Caco-2 (cell line): ENCODE measurements at regions not wholly inside any gene's neighbourhood (a gene's known extent, or its start where the extent isn't known, plus 50 kb on each side); places are given as distances from the start of the nearest gene placed in this dataset.

ENCODE experiments used
- BruUV-seq: library from RNA; stranded (reverse); fragments of 400-500 nt; replicated peaks from 2 replicates; lab custom pipeline; 2021; lab: Mats Ljungman, UMichigan
- CTCF ChIA-PET: fragments of 300-600 bp; sonication (Branson Sonifier 250); formaldehyde crosslinking; loops from one replicate; lab custom pipeline; 2022; ENCODE audit warnings: antibody characterized with exemption; lab: Charles Lee
- POLR2A ChIA-PET: fragments of 300-600 bp; sonication (Branson Sonifier 250); formaldehyde crosslinking; loops from one replicate; lab custom pipeline; 2022; ENCODE audit warnings: antibody characterized with exemption; lab: Charles Lee
- DNase-seq, 2 experiments: peaks; one replicate each; pipeline versions ENCODE4 v3.0.0 to v3.0.0-alpha.2; 2020 to 2022
- H3K27me3 ChIP-seq: replicated peaks from 2 replicates; pipeline ENCODE4 v1.6.0; 2011; ENCODE audit warnings: low read length; ENCODE audit not compliant: control insufficient read depth, insufficient read depth
- H3K36me3 ChIP-seq: 2 replicates; pipeline ENCODE4 v1.5.1; 2011; ENCODE audit warnings: low read length; ENCODE audit not compliant: control insufficient read depth, insufficient read depth
- H3K4me1 ChIP-seq: fragments of 250-450 bp; sonication (Bioruptor Pico); 2 replicates; pipeline ENCODE4 v1.5.1; 2020; ENCODE audit warnings: mild to moderate bottlenecking
- H3K4me3 ChIP-seq: 2 replicates; pipeline ENCODE4 v1.5.1; 2011; ENCODE audit warnings: low read depth, mild to moderate bottlenecking, control low read depth, low read length
- H3K9me3 ChIP-seq: fragments of 250-450 bp; sonication (Bioruptor Pico); 2 replicates; pipeline ENCODE4 v1.5.1; 2020; ENCODE audit warnings: mild to moderate bottlenecking, moderate library complexity
- H3K27ac Mint-ChIP-seq: one replicate; pipeline ENCODE4 v1.8.0; 2022; ENCODE audit warnings: mixed read lengths; ENCODE audit not compliant: unreplicated experiment
- H3K27me3 Mint-ChIP-seq: one replicate; pipeline ENCODE4 v1.8.0; 2022; ENCODE audit warnings: mixed read lengths; ENCODE audit not compliant: insufficient read depth, unreplicated experiment
- H3K36me3 Mint-ChIP-seq: one replicate; pipeline ENCODE4 v1.8.0; 2022; ENCODE audit warnings: mild to moderate bottlenecking, mixed read lengths; ENCODE audit not compliant: insufficient read depth, unreplicated experiment
- H3K4me1 Mint-ChIP-seq: one replicate; pipeline ENCODE4 v1.8.0; 2022; ENCODE audit warnings: low read depth, mixed read lengths; ENCODE audit not compliant: unreplicated experiment
- H3K4me3 Mint-ChIP-seq: one replicate; pipeline ENCODE4 v1.8.0; 2022; ENCODE audit warnings: mild to moderate bottlenecking, moderate library complexity, mixed read lengths; ENCODE audit not compliant: unreplicated experiment
- H3K9me3 Mint-ChIP-seq: one replicate; pipeline ENCODE4 v1.8.0; 2022; ENCODE audit warnings: mixed read lengths; ENCODE audit not compliant: unreplicated experiment
- intact Hi-C: fragments of 100-400 bp; cut with micrococcal nuclease; formaldehyde crosslinking; loops from one replicate; pipeline ENCODE4 v1.10.0; 2022; ENCODE audit not compliant: unreplicated experiment
- TF ChIP-seq, protein P1 (sequence below), 2 experiments: fragments of 200-600 bp in 1 of 2; IDR thresholded peaks; 1 replicate in 1 of 2; 2 replicates in 1 of 2; pipeline versions ENCODE4 v1.5.1 to v1.8.0; 2011 to 2022; ENCODE audit warnings: antibody characterized with exemption in 1 of 2, control low read depth in 1 of 2, inconsistent platforms in 1 of 2, low read depth in 1 of 2, low read length in 1 of 2, mild to moderate bottlenecking in 1 of 2, moderate library complexity in 1 of 2; ENCODE audit not compliant: insufficient read depth in 1 of 2, severe bottlenecking in 1 of 2, unreplicated experiment in 1 of 2

- no peaks in the 10 kb centered on the region for H3K4me1 Mint-ChIP-seq
- H3K27ac Mint-ChIP-seq, result no peak overlapping the region
- H3K4me1 ChIP-seq, result no peaks in the 10 kb centered on the region
- CTCF ChIA-PET, result interaction anchor here (0.6 kb wide), 1 partner anchor 66 kb away, joined by 3 read pairs; no protein-coding TSS in a partner anchor
- H3K36me3 Mint-ChIP-seq, result no peaks in the 10 kb centered on the region
- H3K4me3 ChIP-seq, result no peak overlapping the region
- H3K9me3 ChIP-seq, result no peaks in the 10 kb centered on the region
- no TSS peak for BruUV-seq
- H3K9me3 Mint-ChIP-seq, result no peaks in the 10 kb centered on the region
- TF ChIP-seq, protein P1, sequence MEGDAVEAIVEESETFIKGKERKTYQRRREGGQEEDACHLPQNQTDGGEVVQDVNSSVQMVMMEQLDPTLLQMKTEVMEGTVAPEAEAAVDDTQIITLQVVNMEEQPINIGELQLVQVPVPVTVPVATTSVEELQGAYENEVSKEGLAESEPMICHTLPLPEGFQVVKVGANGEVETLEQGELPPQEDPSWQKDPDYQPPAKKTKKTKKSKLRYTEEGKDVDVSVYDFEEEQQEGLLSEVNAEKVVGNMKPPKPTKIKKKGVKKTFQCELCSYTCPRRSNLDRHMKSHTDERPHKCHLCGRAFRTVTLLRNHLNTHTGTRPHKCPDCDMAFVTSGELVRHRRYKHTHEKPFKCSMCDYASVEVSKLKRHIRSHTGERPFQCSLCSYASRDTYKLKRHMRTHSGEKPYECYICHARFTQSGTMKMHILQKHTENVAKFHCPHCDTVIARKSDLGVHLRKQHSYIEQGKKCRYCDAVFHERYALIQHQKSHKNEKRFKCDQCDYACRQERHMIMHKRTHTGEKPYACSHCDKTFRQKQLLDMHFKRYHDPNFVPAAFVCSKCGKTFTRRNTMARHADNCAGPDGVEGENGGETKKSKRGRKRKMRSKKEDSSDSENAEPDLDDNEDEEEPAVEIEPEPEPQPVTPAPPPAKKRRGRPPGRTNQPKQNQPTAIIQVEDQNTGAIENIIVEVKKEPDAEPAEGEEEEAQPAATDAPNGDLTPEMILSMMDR (IDR thresholded peaks at IDR 0.05; ENCODE audit: insufficient read depth in 1 of 2, low read depth in 1 of 2, low read length in 1 of 2, severe bottlenecking in 1 of 2, unreplicated experiment in 1 of 2), result no peak
- POLR2A ChIA-PET, result no interaction called here
- intact Hi-C loops, result no loop called here
- no peak for DNase-seq
- H3K36me3 ChIP-seq, result no peaks in the 10 kb centered on the region
- H3K27me3 Mint-ChIP-seq, result no peaks in the 10 kb centered on the region
- no peaks in the 10 kb centered on the region for H3K27me3 ChIP-seq
- no peak overlapping the region for H3K4me3 Mint-ChIP-seq
Measured at GRCh38 chrX:16067886-16068515, 55.4 kb upstream of the GRPR start.

GRCh38 chrX:16063921-16064320 is 59.4 kb upstream of the GRPR start:
- CTCF ChIA-PET, result no interaction called here
- no peaks in the 10 kb centered on the region for H3K4me1 Mint-ChIP-seq
- TF ChIP-seq, protein P1 (IDR thresholded peaks at IDR 0.05; ENCODE audit: insufficient read depth in 1 of 2, low read depth in 1 of 2, low read length in 1 of 2, severe bottlenecking in 1 of 2, unreplicated experiment in 1 of 2), result no peak
- Histone ChIP-seq H3K4me1 (no peaks in the 10 kb centered on the region), H3K4me3 (no peak overlapping the region), H3K36me3 (no peaks in the 10 kb centered on the region), H3K9me3 (no peaks in the 10 kb centered on the region), H3K27me3 (no peaks in the 10 kb centered on the region)
- H3K9me3 Mint-ChIP-seq, result no peaks in the 10 kb centered on the region
- no peak for DNase-seq
- intact Hi-C loops, result no loop called here
- no peak overlapping the region for H3K27ac Mint-ChIP-seq
- POLR2A ChIA-PET, result no interaction called here
- no peak overlapping the region for H3K4me3 Mint-ChIP-seq
- BruUV-seq, result no TSS peak
- no peaks in the 10 kb centered on the region for H3K27me3 Mint-ChIP-seq
- H3K36me3 Mint-ChIP-seq, result no peaks in the 10 kb centered on the region

DNA sequence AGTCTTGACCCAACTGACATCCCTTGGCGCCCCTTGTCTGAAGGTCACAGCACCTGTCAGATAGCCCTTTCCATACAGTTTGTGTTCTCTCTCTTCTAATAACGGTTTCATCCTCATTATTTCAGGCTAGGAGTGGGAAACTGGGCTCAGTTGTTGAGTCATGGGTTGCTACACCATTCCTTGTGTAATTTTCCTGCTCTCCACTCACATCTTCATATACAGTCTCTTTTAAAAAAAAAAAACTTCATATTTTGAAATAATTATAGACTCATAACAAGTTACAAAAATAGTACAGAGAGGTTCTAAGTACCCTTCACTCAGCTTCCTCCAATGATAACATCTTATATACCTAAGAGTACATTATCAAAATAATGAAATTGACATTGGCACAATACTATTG is 60.2 kb upstream of the GRPR start:
- no peaks in the 10 kb centered on the region for H3K36me3 Mint-ChIP-seq
- H3K4me1 Mint-ChIP-seq, result no peaks in the 10 kb centered on the region
- ChIA-PET POLR2A (no interaction called here), CTCF (no interaction called here)
- no peaks in the 10 kb centered on the region for H3K9me3 ChIP-seq
- H3K27ac Mint-ChIP-seq, result no peak overlapping the region
- TF ChIP-seq, protein P1 (IDR thresholded peaks at IDR 0.05; ENCODE audit: insufficient read depth in 1 of 2, low read depth in 1 of 2, low read length in 1 of 2, severe bottlenecking in 1 of 2, unreplicated experiment in 1 of 2), result no peak
- intact Hi-C loops, result no loop called here
- no peak overlapping the region for H3K4me3 ChIP-seq
- H3K27me3 Mint-ChIP-seq, result no peaks in the 10 kb centered on the region
- no peak overlapping the region for H3K4me3 Mint-ChIP-seq
- H3K27me3 ChIP-seq, result no peaks in the 10 kb centered on the region
- no peak for DNase-seq
- BruUV-seq, result no TSS peak
- H3K9me3 Mint-ChIP-seq, result no peaks in the 10 kb centered on the region
- no peaks in the 10 kb centered on the region for H3K36me3 ChIP-seq
- H3K4me1 ChIP-seq, result no peaks in the 10 kb centered on the region
